Endothelial cell of umbilical vein (primary cell): ENCODE measurements at regions not wholly inside any gene's neighbourhood (a gene's known extent, or its start where the extent isn't known, plus 50 kb on each side); places are given as distances from the start of the nearest gene placed in this dataset.

Source experiments
- BruUV-seq: library from RNA; stranded (reverse); fragments of 400-500 nt; replicated peaks from 2 replicates; lab custom pipeline; 2021; lab: Mats Ljungman, UMichigan
- CTCF ChIA-PET: fragments of 300-600, 350-600 bp; sonication (Branson Sonifier 250); formaldehyde crosslinking; loops from one replicate; lab custom pipeline; 2021; ENCODE audit warnings: antibody characterized with exemption, inconsistent platforms; lab: Charles Lee
- POLR2A ChIA-PET: fragments of 300-600, 350-600 bp; sonication (Branson Sonifier 250); formaldehyde crosslinking; loops from one replicate; lab custom pipeline; 2021; ENCODE audit warnings: antibody characterized with exemption, inconsistent platforms; lab: Charles Lee
- DNase-seq: peaks from one replicate; pipeline ENCODE4 v3.0.0-alpha.2; 2011; ENCODE audit warnings: low read depth, low spot score
- FAIRE-seq: peaks from 2 replicates; lab custom pipeline; 2011; peaks lifted over from hg19 to GRCh38; lab: Jason Lieb, UNC
- H2AFZ ChIP-seq: 2 replicates; pipeline ENCODE4 v1.6.0; 2012; ENCODE audit warnings: low read depth, low read length, control low read depth, inconsistent platforms
- H3K27ac ChIP-seq: 2 replicates; pipeline ENCODE4 v1.5.1; 2011; ENCODE audit warnings: low read depth, mild to moderate bottlenecking, control low read depth, low read length, moderate library complexity; ENCODE audit not compliant: insufficient read depth
- H3K27me3 ChIP-seq, 2 experiments: 2 replicates each; pipeline versions ENCODE4 v1.6.0 to v1.6.1; 2011; ENCODE audit warnings: low read length in 2 of 2, mixed read lengths in 1 of 2; ENCODE audit not compliant: control insufficient read depth in 2 of 2, insufficient read depth in 2 of 2
- H3K36me3 ChIP-seq, 2 experiments: 2 replicates in 1 of 2; 3 replicates in 1 of 2; pipeline ENCODE4 v1.5.1; 2011; ENCODE audit warnings: low read length in 2 of 2, mild to moderate bottlenecking in 1 of 2, moderate library complexity in 1 of 2; ENCODE audit not compliant: control insufficient read depth in 2 of 2, insufficient read depth in 2 of 2; ENCODE audit errors: extremely low read depth in 1 of 2
- H3K4me1 ChIP-seq: 3 replicates; pipeline ENCODE4 v1.5.1; 2011; ENCODE audit warnings: mild to moderate bottlenecking, low read length; ENCODE audit not compliant: control insufficient read depth, insufficient read depth; ENCODE audit errors: extremely low read depth
- H3K4me2 ChIP-seq: 2 replicates; pipeline ENCODE4 v1.6.1; 2011; ENCODE audit warnings: low read length, control low read depth, mixed read lengths; ENCODE audit not compliant: insufficient read depth
- H3K4me3 ChIP-seq, 3 experiments: fragments of 200-600 bp in 1 of 3; sonication (generic), shearing (Covaris generic) in 1 of 3; replicated peaks in 1 of 3; 2 replicates each; pipeline ENCODE4 v1.5.1; 2011 to 2016; ENCODE audit warnings: control low read depth in 3 of 3, low read length in 3 of 3, mild to moderate bottlenecking in 2 of 3, inconsistent platforms in 1 of 3, low read depth in 1 of 3, moderate library complexity in 1 of 3; ENCODE audit not compliant: insufficient read depth in 1 of 3
- H3K79me2 ChIP-seq: 2 replicates; pipeline ENCODE4 v1.6.0; 2012; ENCODE audit warnings: low read length, inconsistent platforms; ENCODE audit not compliant: control insufficient read depth, insufficient read depth
- H3K9ac ChIP-seq: replicated peaks from 2 replicates; pipeline ENCODE3; 2011; ENCODE audit warnings: low read length, control low read depth; ENCODE audit not compliant: insufficient read depth; ENCODE audit errors: extremely low read depth
- H3K9me1 ChIP-seq: replicated peaks from 3 replicates; pipeline ENCODE4 v1.6.0; 2011; ENCODE audit warnings: mild to moderate bottlenecking, low read length; ENCODE audit not compliant: control insufficient read depth, insufficient read depth; ENCODE audit errors: extremely low read depth
- H3K9me3 ChIP-seq: replicated peaks from 2 replicates; pipeline ENCODE4 v1.5.1; 2012; ENCODE audit warnings: low read length, inconsistent platforms; ENCODE audit not compliant: control insufficient read depth, insufficient read depth
- H4K20me1 ChIP-seq: replicated peaks from 2 replicates; pipeline ENCODE3; 2011; ENCODE audit warnings: mild to moderate bottlenecking, low read length; ENCODE audit not compliant: control insufficient read depth, insufficient read depth; ENCODE audit errors: extremely low read depth
- CTCF ChIP-seq, 2 donors: IDR thresholded peaks; 1 replicate in 1 of 2; 2 replicates in 1 of 2; pipeline ENCODE4 v1.5.1; 2011; ENCODE audit warnings: low read length in 2 of 2, mild to moderate bottlenecking in 2 of 2, moderate library complexity in 2 of 2, control low read depth in 1 of 2, inconsistent platforms in 1 of 2, low read depth in 1 of 2; ENCODE audit not compliant: insufficient read depth in 1 of 2; ENCODE audit errors: extremely low read depth in 1 of 2
- EZH2 ChIP-seq: IDR thresholded peaks from 2 replicates; pipeline ENCODE4 v1.6.1; 2012; ENCODE audit warnings: borderline replicate concordance, low read depth, mild to moderate bottlenecking, moderate library complexity, low read length, inconsistent platforms; ENCODE audit not compliant: severe bottlenecking
- FOS ChIP-seq: IDR thresholded peaks from 2 replicates; pipeline ENCODE4 v1.6.1; 2011; ENCODE audit warnings: mild to moderate bottlenecking, low read length, moderate library complexity, borderline replicate concordance; ENCODE audit not compliant: insufficient read depth
- GATA2 ChIP-seq: IDR thresholded peaks from 2 replicates; pipeline ENCODE4 v1.7.0; 2011; ENCODE audit warnings: low read depth, mild to moderate bottlenecking, moderate library complexity, mixed read lengths, low read length; ENCODE audit not compliant: insufficient read length, insufficient read depth
- JUN ChIP-seq: IDR thresholded peaks from 2 replicates; pipeline ENCODE4 v1.6.1; 2011; ENCODE audit warnings: borderline replicate concordance, low read depth; ENCODE audit not compliant: insufficient read length, insufficient read depth
- MYC ChIP-seq: IDR thresholded peaks from one replicate; pipeline ENCODE4 v1.6.1; 2011; ENCODE audit warnings: mild to moderate bottlenecking, low read depth, low read length
- POLR2A ChIP-seq: IDR thresholded peaks from 2 replicates; pipeline ENCODE4 v1.6.1; 2012; ENCODE audit warnings: low read depth, mild to moderate bottlenecking, control low read depth, low read length
- POLR2AphosphoS5 ChIP-seq: IDR thresholded peaks from 2 replicates; pipeline ENCODE4 v1.6.1; 2012; ENCODE audit warnings: low read depth, mild to moderate bottlenecking, control low read depth, low read length, moderate library complexity; ENCODE audit not compliant: insufficient read depth
- dilution Hi-C: fragments of 300-500 bp; cut with MboI; formaldehyde crosslinking; loops from one replicate; pipeline ENCODE4 v1.15.0; 2019; ENCODE audit warnings: low sequenced_read_pairs; ENCODE audit not compliant: extremely low pct_ligation_motif_present
- intact Hi-C: fragments of 100-400 bp; cut with micrococcal nuclease; formaldehyde crosslinking; loops from one replicate; pipeline ENCODE4 v1.10.0; 2022

DNA sequence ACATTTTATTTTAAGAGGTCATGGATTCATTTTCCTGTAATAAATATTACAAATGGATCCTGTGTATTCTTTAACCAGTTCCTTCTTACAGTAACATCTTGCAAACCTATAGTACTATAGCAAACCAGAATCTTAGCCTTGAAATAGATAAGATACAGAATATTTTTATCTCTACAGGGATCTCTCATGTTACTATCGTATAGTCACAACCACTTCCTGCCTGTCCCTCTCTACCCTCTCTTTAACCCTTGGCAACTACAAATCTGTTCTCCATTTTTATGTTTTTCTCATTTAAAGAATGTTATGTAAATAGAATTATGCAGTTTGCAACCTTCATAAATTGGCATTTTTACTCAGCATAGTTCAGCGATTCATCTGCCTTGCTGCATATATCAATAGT lies 454.0 kb downstream of the DIRAS2 start:
- ChIA-PET CTCF (no interaction called here), POLR2A (no interaction called here)
- Histone ChIP-seq H3K27me3 (no peaks in the 10 kb centered on the region), H3K27ac (no peak overlapping the region), H3K36me3 (no peaks in the 10 kb centered on the region), H3K4me2 (no peak overlapping the region), H3K4me3 (no peak overlapping the region), H3K9me3 (no peaks in the 10 kb centered on the region), H3K79me2 (no peaks in the 10 kb centered on the region), H3K9me1 (no peaks in the 10 kb centered on the region), H3K9ac (no peak overlapping the region), H4K20me1 (no peaks in the 10 kb centered on the region), H3K4me1 (no peaks in the 10 kb centered on the region), H2AFZ (no peak overlapping the region)
- intact Hi-C loops (no loop called here), dilution Hi-C loops (no loop called here)
- no TSS peak for BruUV-seq
- no peak for DNase-seq
- no peak for FAIRE-seq
- TF ChIP-seq GATA2 (no peak), POLR2A (no peak), JUN (no peak), MYC (no peak), CTCF (IDR thresholded peaks at IDR 0.05; ENCODE audit: extremely low read depth in 1 of 2, insufficient read depth in 1 of 2, low read depth in 1 of 2, low read length in 2 of 2) (no peak), FOS (no peak), EZH2 (no peak), POLR2AphosphoS5 (no peak)
